HCT116 (cell line): ENCODE measurements at regions not wholly inside any gene's neighbourhood (a gene's known extent, or its start where the extent isn't known, plus 50 kb on each side); places are given as distances from the start of the nearest gene placed in this dataset.

Experiments used
- ATAC-seq: fragments of 200-7000 bp; cut with Tn5 transposase; 2 replicates; pipeline ENCODE4 v1.9.1; 2020; ENCODE audit warnings: mild to moderate bottlenecking, moderate library complexity
- BruUV-seq: library from RNA; stranded (reverse); fragments of 400-500 nt; replicated peaks from 2 replicates; lab custom pipeline; 2021; lab: Mats Ljungman, UMichigan
- CTCF ChIA-PET: fragments of 300-600 bp; sonication (Branson Sonifier 250); formaldehyde crosslinking; loops from one replicate; lab custom pipeline; 2021; ENCODE audit warnings: antibody characterized with exemption; lab: Charles Lee
- POLR2A ChIA-PET: fragments of 300-600, 350-600 bp; sonication (Branson Sonifier 250); formaldehyde crosslinking; loops from one replicate; lab custom pipeline; 2021; ENCODE audit warnings: antibody characterized with exemption; lab: Charles Lee
- RAD21 ChIA-PET, 2 experiments: fragments of 300-600 bp; sonication (Branson Sonifier 250); formaldehyde crosslinking; loops; one replicate each; lab custom pipeline; 2023; ENCODE audit warnings: low total read pairs in 2 of 2; ENCODE audit not compliant: uncharacterized antibody in 2 of 2, unreplicated experiment in 2 of 2, low non-redundant PET in 1 of 2; lab: Charles Lee
- DNase-seq: peaks from one replicate; pipeline ENCODE4 v3.0.0-alpha.2; 2010; ENCODE audit warnings: low read depth, low spot score
- H2AFZ ChIP-seq: fragments of 200-600 bp; shearing (Covaris generic), sonication (generic); 2 replicates; pipeline ENCODE4 v1.6.1; 2017; ENCODE audit warnings: low read depth, mixed run types, mixed read lengths, antibody characterized with exemption, low read length; ENCODE audit not compliant: poor library complexity, severe bottlenecking
- H3K27ac ChIP-seq: 2 replicates; pipeline ENCODE4 v1.5.1; 2012; ENCODE audit warnings: low read depth, low read length
- H3K27me3 ChIP-seq: fragments of 200-600 bp; sonication (generic); 2 replicates; pipeline ENCODE4 v1.6.1; 2016; ENCODE audit warnings: mixed run types, low read length, mixed read lengths; ENCODE audit not compliant: insufficient read depth
- H3K36me3 ChIP-seq, 2 experiments: fragments of 200-500 bp in 1 of 2; fragments of 200-600 bp in 1 of 2; sonication (Bioruptor generic) in 1 of 2; sonication (generic) in 1 of 2; 2 replicates each; pipeline versions ENCODE4 v1.5.1 to v1.6.1; 2014 to 2016; ENCODE audit warnings: low read length in 2 of 2, inconsistent platforms in 1 of 2, mixed read lengths in 1 of 2, mixed run types in 1 of 2; ENCODE audit not compliant: insufficient read depth in 2 of 2, control insufficient read depth in 1 of 2
- H3K4me1 ChIP-seq, 2 experiments: fragments of 200-600 bp in 1 of 2; sonication (generic) in 1 of 2; 2 replicates each; pipeline versions ENCODE4 v1.5.1 to v1.6.1; 2012 to 2017; ENCODE audit warnings: low read length in 2 of 2, inconsistent platforms in 1 of 2, mild to moderate bottlenecking in 1 of 2, mixed read lengths in 1 of 2, mixed run types in 1 of 2, moderate library complexity in 1 of 2; ENCODE audit not compliant: insufficient read depth in 2 of 2, control insufficient read depth in 1 of 2
- H3K4me2 ChIP-seq: fragments of 200-600 bp; sonication (generic); 2 replicates; pipeline ENCODE4 v1.6.1; 2017; ENCODE audit warnings: mixed run types, low read length, mixed read lengths
- H3K4me3 ChIP-seq, 2 experiments: fragments of 200-600 bp in 1 of 2; sonication (generic) in 1 of 2; replicated peaks in 1 of 2; 2 replicates each; pipeline ENCODE4 v1.5.1; 2011 to 2016; ENCODE audit warnings: low read length in 2 of 2, control low read depth in 1 of 2, low read depth in 1 of 2, mild to moderate bottlenecking in 1 of 2, mixed read lengths in 1 of 2, mixed run types in 1 of 2
- H3K79me2 ChIP-seq: fragments of 200-600 bp; sonication (generic); 2 replicates; pipeline ENCODE4 v1.6.1; 2017; ENCODE audit warnings: mild to moderate bottlenecking, mixed run types, low read length, moderate library complexity, mixed read lengths; ENCODE audit not compliant: insufficient read depth
- H3K9ac ChIP-seq: fragments of 200-600 bp; sonication (generic); 2 replicates; pipeline ENCODE4 v1.6.1; 2016; ENCODE audit warnings: low read length, mixed read lengths
- H3K9me2 ChIP-seq: fragments of 200-600 bp; sonication (generic), shearing (Covaris generic); 2 replicates; pipeline ENCODE4 v1.6.1; 2017; ENCODE audit warnings: mixed run types, mild to moderate bottlenecking, moderate library complexity; ENCODE audit not compliant: insufficient read depth
- H3K9me3 ChIP-seq, 2 experiments: fragments of 200-500 bp in 1 of 2; fragments of 200-600 bp in 1 of 2; sonication (Bioruptor generic) in 1 of 2; sonication (generic) in 1 of 2; 2 replicates each; pipeline ENCODE4 v1.6.1; 2014 to 2017; ENCODE audit warnings: low read length in 2 of 2, mixed read lengths in 2 of 2, inconsistent platforms in 1 of 2, low read depth in 1 of 2, mild to moderate bottlenecking in 1 of 2, mixed run types in 1 of 2, moderate library complexity in 1 of 2; ENCODE audit not compliant: control insufficient read depth in 1 of 2, insufficient read depth in 1 of 2
- H4K20me1 ChIP-seq: fragments of 200-600 bp; sonication (generic), shearing (Covaris generic); 2 replicates; pipeline ENCODE4 v1.6.1; 2017; ENCODE audit warnings: mixed run types, mild to moderate bottlenecking, moderate library complexity; ENCODE audit not compliant: insufficient read depth
- CEBPB ChIP-seq: IDR thresholded peaks from 2 replicates; pipeline ENCODE4 v1.6.1; 2012; ENCODE audit warnings: low read depth
- CTCF ChIP-seq, 3 experiments: fragments of 200-600 bp in 1 of 3; sonication (generic) in 1 of 3; IDR thresholded peaks in 2 of 3; conservative IDR thresholded peaks in 1 of 3; 2 replicates each; pipeline ENCODE4 v1.5.1; 2012 to 2017; ENCODE audit warnings: low read depth in 2 of 3, low read length in 2 of 3, antibody characterized with exemption in 1 of 3, borderline replicate concordance in 1 of 3, control low read depth in 1 of 3, mild to moderate bottlenecking in 1 of 3, mixed read lengths in 1 of 3, mixed run types in 1 of 3, moderate library complexity in 1 of 3; ENCODE audit not compliant: insufficient read depth in 1 of 3
- EZH2 ChIP-seq: fragments of 200-600 bp; sonication (generic); IDR thresholded peaks from 2 replicates; pipeline ENCODE4 v1.6.1; 2017; ENCODE audit warnings: antibody characterized with exemption, mixed run types
- POLR2A ChIP-seq: IDR thresholded peaks from 2 replicates; pipeline ENCODE4 v1.7.0; 2011; ENCODE audit warnings: borderline replicate concordance; ENCODE audit not compliant: insufficient read depth, insufficient read length; ENCODE audit errors: extremely low read depth
- POLR2AphosphoS5 ChIP-seq: IDR thresholded peaks from 2 replicates; pipeline ENCODE4 v1.6.1; 2011; ENCODE audit warnings: mild to moderate bottlenecking, low read depth, low read length, moderate library complexity
- ZFX ChIP-seq: fragments of 450-650 bp; IDR thresholded peaks from 2 replicates; pipeline ENCODE4 v1.6.1; 2017
- ZNF274 ChIP-seq: fragments of 200-500 bp; sonication (Bioruptor generic); IDR thresholded peaks from 2 replicates; pipeline ENCODE4 v1.6.1; 2014; ENCODE audit warnings: mild to moderate bottlenecking, low read depth, low read length, inconsistent platforms
- intact Hi-C: fragments of 100-400 bp; cut with micrococcal nuclease; formaldehyde crosslinking; loops from 2 replicates; pipeline ENCODE4 v1.10.0; 2022
- TF ChIP-seq, protein P1 (sequence below): IDR thresholded peaks from 2 replicates; pipeline ENCODE4 v1.6.1; 2012
- TF ChIP-seq, protein P2 (sequence below): IDR thresholded peaks from 2 replicates; pipeline ENCODE4 v1.6.1; 2011; ENCODE audit warnings: mild to moderate bottlenecking, low read length, moderate library complexity; ENCODE audit not compliant: insufficient replicate concordance; ENCODE audit errors: extremely low read depth

GRCh38 chr12:17691369-17691768 lies 398.6 kb downstream of the RERGL start:
- CTCF ChIA-PET = no interaction called here
- H3K4me1 ChIP-seq = no peaks in the 10 kb centered on the region
- RAD21 ChIA-PET = no interaction called here

More at GRCh38 chr12:17691369-17691768, 398.6 kb downstream of the RERGL start:
- no TSS peak for BruUV-seq
- ATAC-seq (no peak), DNase-seq (no peak)
- no peak overlapping the region for H2AFZ ChIP-seq
- POLR2A ChIA-PET = no interaction called here
- H3K27me3 ChIP-seq = no peaks in the 10 kb centered on the region
- H3K4me3 ChIP-seq = no peak overlapping the region
- intact Hi-C loops = no loop called here
- H3K36me3 ChIP-seq = no peaks in the 10 kb centered on the region
- H4K20me1 ChIP-seq = no peaks in the 10 kb centered on the region
- TF ChIP-seq, protein P1, sequence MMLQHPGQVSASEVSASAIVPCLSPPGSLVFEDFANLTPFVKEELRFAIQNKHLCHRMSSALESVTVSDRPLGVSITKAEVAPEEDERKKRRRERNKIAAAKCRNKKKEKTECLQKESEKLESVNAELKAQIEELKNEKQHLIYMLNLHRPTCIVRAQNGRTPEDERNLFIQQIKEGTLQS = no peak
- TF ChIP-seq EZH2 (no peak), CTCF (IDR thresholded peaks at IDR 0.05 in 2 of 3, conservative IDR thresholded peaks at IDR 0.05 in 1 of 3; ENCODE audit: borderline replicate concordance in 1 of 3, insufficient read depth in 1 of 3, low read depth in 2 of 3, low read length in 2 of 3) (no peak), POLR2A (no peak), POLR2AphosphoS5 (no peak), ZFX (no peak), ZNF274 (no peak), CEBPB (no peak)
- TF ChIP-seq, protein P2, sequence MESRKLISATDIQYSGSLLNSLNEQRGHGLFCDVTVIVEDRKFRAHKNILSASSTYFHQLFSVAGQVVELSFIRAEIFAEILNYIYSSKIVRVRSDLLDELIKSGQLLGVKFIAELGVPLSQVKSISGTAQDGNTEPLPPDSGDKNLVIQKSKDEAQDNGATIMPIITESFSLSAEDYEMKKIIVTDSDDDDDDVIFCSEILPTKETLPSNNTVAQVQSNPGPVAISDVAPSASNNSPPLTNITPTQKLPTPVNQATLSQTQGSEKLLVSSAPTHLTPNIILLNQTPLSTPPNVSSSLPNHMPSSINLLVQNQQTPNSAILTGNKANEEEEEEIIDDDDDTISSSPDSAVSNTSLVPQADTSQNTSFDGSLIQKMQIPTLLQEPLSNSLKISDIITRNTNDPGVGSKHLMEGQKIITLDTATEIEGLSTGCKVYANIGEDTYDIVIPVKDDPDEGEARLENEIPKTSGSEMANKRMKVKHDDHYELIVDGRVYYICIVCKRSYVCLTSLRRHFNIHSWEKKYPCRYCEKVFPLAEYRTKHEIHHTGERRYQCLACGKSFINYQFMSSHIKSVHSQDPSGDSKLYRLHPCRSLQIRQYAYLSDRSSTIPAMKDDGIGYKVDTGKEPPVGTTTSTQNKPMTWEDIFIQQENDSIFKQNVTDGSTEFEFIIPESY = no peak
- no peaks in the 10 kb centered on the region for H3K9me3 ChIP-seq
- H3K27ac ChIP-seq = no peak overlapping the region
- no peaks in the 10 kb centered on the region for H3K9me2 ChIP-seq
- no peak overlapping the region for H3K9ac ChIP-seq
- H3K4me2 ChIP-seq = no peak overlapping the region
- no peaks in the 10 kb centered on the region for H3K79me2 ChIP-seq
